GM18502 (cell line): ENCODE measurements at regions not wholly inside any gene's neighbourhood (a gene's known extent, or its start where the extent isn't known, plus 50 kb on each side); places are given as distances from the start of the nearest gene placed in this dataset.

Experiments
- ATAC-seq: cut with Tn5 transposase; IDR thresholded peaks from one replicate; pipeline ENCODE4 v1.9.1; 2021; ENCODE audit warnings: mild to moderate bottlenecking; ENCODE audit not compliant: unreplicated experiment, poor library complexity

GRCh38 chr2:147523415-147523814, 321.4 kb upstream of the ACVR2A start:
- no peak for ATAC-seq

GRCh38 chr2:147521936-147522335, 322.9 kb upstream of the ACVR2A start:
- ATAC-seq = no peak

GRCh38 chr2:147520817-147521216, 324.0 kb upstream of the ACVR2A start:
- ATAC-seq = no peak

GRCh38 chr2:147519178-147519577, 325.7 kb upstream of the ACVR2A start:
- no peak for ATAC-seq

- ATAC-seq = no peak
Observed at GRCh38 chr2:147515213-147515612, 329.6 kb upstream of the ACVR2A start.

- no peak for ATAC-seq
Observed at GRCh38 chr2:147512206-147512605, 332.6 kb upstream of the ACVR2A start.

GRCh38 chr2:147511491-147511948, 333.3 kb upstream of the ACVR2A start:
- ATAC-seq = no peak

- ATAC-seq = no peak
Observed at GRCh38 chr2:147509821-147510220, 335.0 kb upstream of the ACVR2A start.

- no peak for ATAC-seq
Observed at GRCh38 chr2:147506889-147507288, 337.9 kb upstream of the ACVR2A start.

- no peak for ATAC-seq
Observed at GRCh38 chr2:147502711-147503290, 342.0 kb upstream of the ACVR2A start.

GRCh38 chr2:147501968-147502367, 342.9 kb upstream of the ACVR2A start:
- ATAC-seq = no peak

GRCh38 chr2:147500819-147501395, 343.9 kb upstream of the ACVR2A start:
- ATAC-seq = no peak

- ATAC-seq = peak; percentile 10
Observed at GRCh38 chr2:147500229-147500628, 344.6 kb upstream of the ACVR2A start.

- ATAC-seq = peak; percentile 73
Observed at GRCh38 chr2:147499785-147500184, 345.0 kb upstream of the ACVR2A start.

- ATAC-seq = no peak
Observed at GRCh38 chr2:147495734-147496133, 349.1 kb upstream of the ACVR2A start.

- no peak for ATAC-seq
Observed at GRCh38 chr2:147492471-147492870, 352.4 kb upstream of the ACVR2A start.

- ATAC-seq = no peak
Observed at GRCh38 chr2:147491506-147491905, 353.3 kb upstream of the ACVR2A start.

- no peak for ATAC-seq
Observed at GRCh38 chr2:147490401-147491261, 354.2 kb upstream of the ACVR2A start.

- ATAC-seq = no peak
Observed at GRCh38 chr2:147488472-147488871, 356.4 kb upstream of the ACVR2A start.

GRCh38 chr2:147487978-147488289, 356.9 kb upstream of the ACVR2A start:
- no peak for ATAC-seq

- no peak for ATAC-seq
Observed at GRCh38 chr2:147487286-147487977, 357.4 kb upstream of the ACVR2A start.
